T1000 (cell line): ENCODE measurements at regions not wholly inside any gene's neighbourhood (a gene's known extent, or its start where the extent isn't known, plus 50 kb on each side); places are given as distances from the start of the nearest gene placed in this dataset.

Experiments
- DNase-seq: peaks from one replicate; lab custom pipeline; 2025; ENCODE audit warnings: mixed read lengths; lab: John Stamatoyannopoulos, UW

GRCh38 chr5:82399111-82399510 is 121.0 kb upstream of the RPS23 start:
- no peak for DNase-seq

- DNase-seq: no peak
Observed at GRCh38 chr5:82397741-82398320, 119.7 kb upstream of the RPS23 start.

GRCh38 chr5:82396871-82397514 is 118.8 kb upstream of the RPS23 start:
- DNase-seq: peak; percentile 81

GRCh38 chr5:82396396-82396795 is 118.2 kb upstream of the RPS23 start:
- DNase-seq: no peak

- DNase-seq: no peak
Observed at GRCh38 chr5:82393951-82394350, 115.8 kb upstream of the RPS23 start.

DNA sequence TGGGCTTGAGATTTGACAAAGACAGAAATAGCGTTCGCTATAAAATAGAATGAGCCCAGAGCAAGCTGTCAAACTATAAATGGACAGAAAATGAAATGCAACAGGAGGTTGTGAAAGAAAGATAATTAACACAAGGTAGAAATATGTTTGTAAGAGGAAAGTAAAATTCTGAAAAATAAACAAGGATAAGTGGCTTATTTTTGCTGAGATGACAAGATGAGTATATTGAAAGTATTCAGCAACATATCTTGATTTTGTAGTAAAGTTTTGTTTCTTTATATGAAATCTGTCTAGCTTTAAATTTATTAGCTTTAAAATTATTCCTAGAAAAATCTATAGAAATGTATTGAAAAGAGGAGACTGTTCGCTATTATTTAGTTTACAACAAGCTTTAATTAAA is 111.9 kb upstream of the RPS23 start:
- no peak for DNase-seq

DNA sequence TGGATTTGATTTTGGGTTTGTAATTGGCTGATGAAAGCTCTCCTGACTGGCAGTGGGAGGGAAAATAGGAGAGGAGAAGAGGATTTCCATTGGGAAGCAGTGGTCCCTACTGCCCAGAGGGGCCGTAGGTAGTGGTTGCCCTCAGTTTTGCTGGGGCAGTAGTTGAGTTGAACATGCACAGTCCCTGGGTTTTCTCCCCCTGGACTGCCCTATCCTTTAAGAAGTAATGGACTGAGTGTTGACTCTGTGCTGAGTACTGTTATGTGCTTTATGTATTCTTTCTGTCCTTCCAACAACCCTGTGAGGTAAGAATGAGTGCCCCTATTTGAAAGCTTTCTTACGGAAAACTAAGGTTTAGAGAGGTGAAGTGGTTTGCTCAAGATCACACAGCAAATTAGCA is 111.2 kb upstream of the RPS23 start:
- no peak for DNase-seq

GRCh38 chr5:82388181-82388580 is 110.0 kb upstream of the RPS23 start:
- no peak for DNase-seq

DNA sequence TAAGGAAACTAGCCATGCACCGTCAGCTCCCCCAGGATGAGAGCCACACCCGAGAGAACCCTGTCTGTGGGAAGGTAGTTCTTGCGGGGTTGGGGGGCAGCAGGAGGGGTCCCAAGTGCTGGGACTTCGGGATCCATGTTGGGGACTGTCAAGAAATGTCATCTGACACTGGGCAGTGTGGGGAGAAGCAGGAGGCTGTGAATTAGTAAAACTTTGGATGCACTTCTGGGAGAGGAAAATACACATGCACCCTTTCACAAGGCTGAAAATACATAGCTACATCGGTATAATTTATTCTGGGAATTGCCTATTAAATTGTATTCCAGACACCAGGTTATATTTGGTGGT is 109.6 kb upstream of the RPS23 start:
- DNase-seq: no peak

DNA sequence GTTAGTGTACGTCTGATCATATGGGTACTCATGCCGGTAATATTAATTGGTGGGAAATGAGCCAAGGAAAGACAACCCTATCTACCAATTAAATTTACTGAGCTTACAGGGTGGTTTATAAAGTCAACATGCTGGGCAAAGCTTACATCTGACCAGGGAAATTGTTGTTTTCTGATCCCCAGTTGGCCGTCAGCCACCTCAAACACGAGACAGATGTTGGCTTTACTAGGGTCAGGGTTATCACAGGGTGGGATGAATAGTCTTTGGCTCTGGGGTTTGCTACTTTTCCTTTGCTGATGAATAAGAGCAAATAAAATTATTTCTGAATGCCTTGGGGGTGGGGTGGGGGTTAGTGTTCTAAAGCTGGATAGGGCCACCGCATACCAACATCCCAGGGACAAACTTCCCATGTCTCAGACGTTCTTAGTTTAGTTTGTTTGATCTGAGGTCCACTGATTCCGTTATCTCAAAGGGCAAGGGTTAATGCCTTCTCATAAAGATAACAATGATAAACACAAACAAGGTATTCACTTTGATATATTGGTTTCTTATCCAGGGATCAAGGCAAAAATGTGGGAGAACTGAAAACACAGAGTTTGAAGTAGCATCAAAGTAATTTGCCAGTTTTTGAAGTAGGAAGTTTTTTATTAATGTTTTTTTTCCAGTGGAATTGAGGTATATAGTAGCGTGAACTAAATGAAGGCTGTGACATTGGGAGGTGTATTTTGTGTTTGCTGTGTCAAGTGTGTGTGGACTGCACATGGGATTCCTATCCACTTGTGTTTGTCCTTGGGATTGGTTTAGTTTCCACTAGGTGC is 109.1 kb upstream of the RPS23 start:
- DNase-seq: peak; percentile 37

DNA sequence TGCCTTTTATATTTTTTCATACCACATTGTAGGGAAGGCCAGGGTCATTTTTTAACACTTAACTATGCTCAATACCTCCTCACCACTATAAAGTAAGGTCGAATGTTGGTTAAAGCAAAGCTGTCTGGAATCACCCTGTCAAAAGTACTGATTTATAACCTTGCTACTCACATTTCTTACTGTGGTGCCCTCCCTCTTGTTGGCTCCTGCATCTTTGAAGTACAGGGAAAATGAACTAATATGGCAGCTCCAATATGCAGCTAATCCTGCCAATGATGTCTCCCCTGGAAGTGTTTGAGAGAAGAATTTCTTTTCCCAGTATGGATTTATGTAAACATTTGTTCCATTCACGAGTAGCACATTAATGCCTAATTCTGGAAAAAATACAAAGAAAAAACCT is 108.4 kb upstream of the RPS23 start:
- no peak for DNase-seq

DNA sequence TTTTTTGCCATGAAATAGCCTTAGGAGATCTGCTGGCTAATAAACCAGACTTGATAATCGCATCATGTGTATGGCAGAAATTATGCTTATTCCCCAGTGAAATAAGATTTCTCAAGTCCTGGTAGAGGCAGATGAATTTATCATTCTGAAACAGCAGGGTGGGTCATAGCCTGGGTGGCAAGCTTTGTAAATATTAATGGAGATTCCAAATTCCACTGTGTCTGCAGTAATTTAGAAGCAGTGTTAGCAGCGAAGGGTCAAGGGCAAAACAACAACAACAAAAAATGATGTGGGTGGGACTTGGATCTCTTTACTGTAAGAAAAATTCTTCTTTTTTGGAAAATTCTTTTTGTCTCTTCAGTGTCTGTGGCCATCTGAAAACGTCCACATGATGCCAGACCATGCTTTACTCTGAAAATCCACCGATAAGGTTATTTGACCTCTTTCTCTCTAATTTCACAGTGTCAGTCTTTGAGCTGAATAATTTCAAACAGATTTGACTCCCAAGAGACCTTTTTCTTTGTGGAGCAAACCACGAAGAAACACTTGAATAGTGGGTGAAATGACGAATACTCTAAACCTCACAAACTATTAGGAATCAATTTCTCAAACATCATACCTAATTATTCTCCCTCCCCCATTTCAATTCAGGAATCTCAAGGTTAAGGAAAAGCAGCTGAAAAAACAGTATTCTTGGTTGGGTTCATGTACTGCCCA is 106.0 kb upstream of the RPS23 start:
- DNase-seq: no peak

DNA sequence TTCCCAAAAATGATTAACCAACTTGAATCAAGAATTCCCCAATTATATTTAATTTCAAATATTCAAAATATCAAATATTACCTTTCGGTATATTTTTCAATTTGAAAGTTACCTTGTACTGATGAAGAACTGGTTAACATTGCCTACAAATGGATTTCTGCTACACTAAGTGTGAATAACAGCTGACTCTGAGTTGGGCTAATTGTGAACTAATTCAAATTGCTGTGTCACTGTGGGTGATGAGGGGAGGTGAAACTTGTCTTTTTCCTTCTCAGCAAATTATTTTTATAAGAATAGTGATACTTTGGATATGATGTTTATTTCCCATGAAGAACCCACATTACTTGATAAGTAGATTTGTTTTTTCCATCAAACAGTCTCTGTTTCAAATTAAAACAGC is 103.4 kb upstream of the RPS23 start:
- DNase-seq: no peak

DNA sequence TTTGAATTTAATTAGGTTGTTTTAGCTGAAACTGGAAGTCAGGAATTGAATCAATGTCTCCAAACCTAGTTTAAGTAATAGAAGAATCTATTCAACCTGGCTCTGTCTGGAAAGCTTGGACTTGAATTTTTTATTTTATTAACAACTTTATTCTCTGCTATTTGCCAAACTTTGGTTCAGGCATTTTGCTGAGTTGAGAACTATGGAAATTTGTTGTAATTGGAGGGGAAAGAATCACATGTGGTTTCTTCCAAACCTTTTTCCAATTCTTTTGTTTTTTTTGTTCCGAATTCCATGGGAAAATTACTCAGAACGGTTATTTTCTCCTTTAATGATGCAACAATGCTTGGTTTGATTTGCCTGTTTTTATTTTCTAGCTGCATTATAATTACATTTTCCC is 98.2 kb upstream of the RPS23 start:
- DNase-seq: no peak

- DNase-seq: no peak
Observed at GRCh38 chr5:82375488-82376244, 97.5 kb upstream of the RPS23 start.

GRCh38 chr5:82374637-82375036 is 96.5 kb upstream of the RPS23 start:
- DNase-seq: no peak

GRCh38 chr5:82367930-82368329 is 89.8 kb upstream of the RPS23 start:
- DNase-seq: no peak

GRCh38 chr5:82365744-82366228 is 87.6 kb upstream of the RPS23 start:
- no peak for DNase-seq

GRCh38 chr5:82365026-82365425 is 86.9 kb upstream of the RPS23 start:
- DNase-seq: no peak

GRCh38 chr5:82364497-82364896 is 86.3 kb upstream of the RPS23 start:
- no peak for DNase-seq

DNA sequence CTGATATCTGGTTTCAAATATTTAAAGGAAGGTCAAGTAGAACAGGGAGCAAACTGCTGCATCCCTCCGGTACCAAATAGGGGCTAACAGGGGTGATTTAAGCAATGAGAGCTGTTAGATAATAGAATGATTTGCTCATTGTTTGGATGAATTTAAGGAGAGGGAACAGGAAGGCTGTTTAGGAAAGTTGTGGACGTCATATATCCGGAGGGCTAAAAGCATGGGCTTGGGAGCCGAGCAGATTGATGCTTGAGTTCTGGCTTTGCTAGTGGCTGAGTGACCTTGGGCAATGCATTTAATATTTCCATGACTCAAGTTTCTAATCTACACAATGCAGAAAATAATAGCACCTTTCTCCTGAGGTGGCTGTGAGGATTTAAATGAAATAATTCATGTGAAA is 85.4 kb upstream of the RPS23 start:
- DNase-seq: no peak

GRCh38 chr5:82362636-82363035 is 84.5 kb upstream of the RPS23 start:
- no peak for DNase-seq
